ENCODE measurements at regions not wholly inside any gene's neighbourhood (a gene's known extent, or its start where the extent isn't known, plus 50 kb on each side); places are given as distances from the start of the nearest gene placed in this dataset.

GRCh38 chr5:41670854-41671479 is 160.6 kb upstream of the PLCXD3 start:
- DNase-seq, result no peak

GRCh38 chr5:41670216-41670615 is 159.8 kb upstream of the PLCXD3 start:
- no peak for DNase-seq

DNA sequence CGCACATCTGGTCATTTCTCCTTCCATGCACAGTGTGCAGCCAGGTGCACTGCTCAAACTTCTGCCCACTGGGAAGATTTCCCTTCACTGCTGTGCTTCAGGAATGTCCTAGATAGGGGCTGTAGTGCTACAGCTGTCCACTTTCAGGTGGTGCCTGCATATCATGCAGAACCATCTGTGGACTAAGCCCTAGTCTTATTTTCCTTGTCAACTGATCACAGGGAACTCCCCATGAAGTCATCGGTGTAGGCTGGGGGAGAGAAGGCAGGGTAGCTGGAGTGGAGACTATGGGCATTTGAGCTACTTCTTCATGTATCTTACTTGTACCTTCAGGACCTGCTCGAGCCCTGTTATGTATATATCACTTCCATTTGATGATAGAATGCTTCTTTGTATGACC is 150.9 kb upstream of the PLCXD3 start:
- no peak for DNase-seq

- DNase-seq, result peak; percentile 38
Measured at GRCh38 chr5:41656597-41656996, 146.2 kb upstream of the PLCXD3 start.

GRCh38 chr5:41650131-41650530 is 139.7 kb upstream of the PLCXD3 start:
- DNase-seq, result no peak

DNA sequence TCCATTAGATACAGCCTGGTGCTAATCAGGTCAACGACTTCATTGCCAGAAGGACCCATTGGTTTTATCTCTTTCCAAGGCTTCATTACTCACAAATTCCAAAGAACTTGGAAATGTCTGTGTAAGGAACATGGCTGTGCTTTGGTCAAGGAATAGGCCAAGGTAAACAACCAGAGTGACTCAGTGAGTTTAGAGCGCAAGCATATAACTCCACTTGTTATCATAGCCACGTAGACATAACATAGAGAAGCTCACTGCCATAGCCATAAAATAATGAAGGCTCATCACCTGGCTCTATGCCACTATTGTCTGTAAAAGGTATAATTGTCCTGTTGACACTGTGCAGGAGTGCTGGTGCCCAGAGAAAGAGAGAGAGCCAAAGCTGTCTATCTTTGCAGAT is 139.3 kb upstream of the PLCXD3 start:
- peak; percentile 14 for DNase-seq

- peak; percentile 7 for DNase-seq
Measured at GRCh38 chr5:41648996-41649395, 138.6 kb upstream of the PLCXD3 start.

DNA sequence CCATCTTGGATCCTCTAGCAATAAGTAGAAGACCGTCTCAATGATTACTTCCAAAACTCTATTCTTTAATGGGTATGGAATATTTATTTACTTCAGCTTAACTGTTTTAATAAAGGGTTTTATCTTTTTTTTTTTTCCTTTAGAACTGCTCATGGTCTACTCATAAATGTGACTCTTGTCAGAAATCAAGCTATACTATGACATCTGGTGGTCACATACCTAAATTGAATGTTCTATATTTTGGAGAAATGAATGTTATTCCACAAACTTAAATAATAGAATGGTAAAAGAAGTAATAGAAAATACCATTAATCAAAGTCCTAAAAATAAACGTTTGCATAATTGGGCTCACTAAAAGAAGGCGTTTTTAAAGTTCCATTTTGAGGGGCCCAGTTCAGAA is 131.2 kb upstream of the PLCXD3 start:
- DNase-seq, result peak; percentile 36

- DNase-seq, result peak; percentile 77
Measured at GRCh38 chr5:41638685-41639084, 128.3 kb upstream of the PLCXD3 start.

DNA sequence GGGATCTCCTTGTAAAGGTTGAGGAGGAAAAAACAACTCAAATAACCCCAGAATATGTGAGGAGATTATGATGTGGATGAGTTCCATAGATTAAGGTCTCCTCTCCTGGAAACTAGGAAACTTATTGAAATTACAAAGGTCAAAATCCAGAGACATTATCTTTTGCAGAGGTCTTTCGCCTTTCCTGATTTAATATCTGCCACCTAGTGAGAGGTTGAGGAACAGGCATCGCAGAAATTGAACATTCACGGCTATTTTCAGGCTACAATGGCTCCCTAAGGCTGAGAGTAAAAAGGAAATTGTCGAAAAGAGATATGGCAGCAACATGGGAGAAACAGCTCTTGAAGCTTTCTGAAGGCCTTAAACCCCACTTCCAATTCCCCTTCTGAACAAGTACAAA is 127.5 kb upstream of the PLCXD3 start:
- DNase-seq, result peak; percentile 16

GRCh38 chr5:41637424-41637823 is 127.0 kb upstream of the PLCXD3 start:
- DNase-seq, result no peak

DNA sequence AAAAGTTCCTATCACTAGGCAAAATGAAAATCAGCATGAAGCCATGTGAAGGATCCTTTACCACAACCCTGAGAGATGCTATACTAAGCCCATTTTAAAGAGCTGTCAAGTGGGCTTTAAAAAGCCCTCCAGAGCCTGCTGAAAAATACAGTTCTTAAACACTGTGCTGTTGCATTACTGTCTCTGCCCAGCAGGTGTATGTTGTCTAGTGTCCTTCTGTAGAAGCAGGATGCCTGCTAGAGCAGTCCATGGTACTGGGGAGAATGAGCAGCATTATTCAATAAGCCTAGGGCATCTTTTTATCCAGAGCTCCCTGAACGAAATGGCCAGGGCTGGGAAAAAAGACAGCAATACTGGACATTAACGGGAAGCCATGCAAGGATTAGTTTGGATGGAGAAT is 126.2 kb upstream of the PLCXD3 start:
- peak; percentile 54 for DNase-seq

DNA sequence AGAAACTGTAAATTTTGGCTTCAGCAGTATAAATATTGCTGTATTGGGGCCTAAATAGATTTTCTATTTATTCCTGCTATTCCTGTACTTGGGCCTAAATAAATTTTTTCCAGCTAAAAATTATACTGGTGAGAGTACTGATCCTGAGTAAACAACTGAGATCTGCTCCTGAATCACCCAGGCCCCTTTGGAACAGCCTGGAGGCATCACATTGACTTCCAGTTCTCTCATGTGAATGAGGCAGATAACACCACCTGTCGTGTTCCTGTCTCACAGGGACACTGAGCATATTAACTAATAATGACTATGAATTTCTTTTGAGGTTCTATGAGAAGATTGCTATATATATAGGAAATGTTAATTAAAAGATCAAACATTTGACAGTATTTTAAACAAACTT is 119.5 kb upstream of the PLCXD3 start:
- DNase-seq, result peak; percentile 16

DNA sequence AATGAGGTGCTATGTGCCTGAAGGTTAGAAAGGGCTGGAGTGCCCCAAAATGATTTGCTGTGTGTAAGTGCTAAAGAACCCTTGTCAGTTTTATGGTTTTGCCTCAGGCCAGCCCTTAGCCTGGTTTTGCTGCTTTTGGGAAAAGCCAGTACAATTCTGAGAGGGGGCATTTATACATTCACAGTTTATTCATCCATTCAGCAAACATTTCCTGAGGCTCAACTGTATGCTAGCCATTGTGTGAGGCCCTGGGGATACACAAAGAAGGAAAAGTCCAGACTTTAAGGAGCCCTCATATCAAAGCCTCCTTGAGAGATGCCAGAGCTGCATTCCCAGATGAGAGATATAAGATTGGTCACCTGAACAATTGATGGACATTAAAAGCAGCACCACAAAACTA is 115.2 kb upstream of the PLCXD3 start:
- no peak for DNase-seq

GRCh38 chr5:41621420-41621819 is 111.0 kb upstream of the PLCXD3 start:
- no peak for DNase-seq

- no peak for DNase-seq
Measured at GRCh38 chr5:41617843-41618515, 107.6 kb upstream of the PLCXD3 start.

DNA sequence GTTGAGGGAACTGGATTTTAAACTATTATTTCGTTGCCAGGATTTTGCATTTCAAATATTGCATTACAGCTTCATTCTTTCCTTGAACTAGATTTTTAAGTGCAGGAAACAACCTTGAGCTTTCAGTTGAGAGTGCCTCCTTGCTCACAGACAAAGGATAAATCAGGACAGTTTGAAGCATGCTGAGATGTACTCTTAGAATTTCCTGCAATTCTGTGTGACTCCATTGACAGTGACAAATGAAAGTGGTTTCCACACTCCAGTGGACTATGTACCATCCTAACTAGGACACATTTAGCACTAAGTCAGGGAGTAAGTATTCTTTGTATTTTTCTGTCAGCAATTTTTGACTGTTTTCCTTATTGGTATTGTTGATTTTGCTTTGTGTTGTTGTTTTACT is 100.0 kb upstream of the PLCXD3 start:
- no peak for DNase-seq

DNA sequence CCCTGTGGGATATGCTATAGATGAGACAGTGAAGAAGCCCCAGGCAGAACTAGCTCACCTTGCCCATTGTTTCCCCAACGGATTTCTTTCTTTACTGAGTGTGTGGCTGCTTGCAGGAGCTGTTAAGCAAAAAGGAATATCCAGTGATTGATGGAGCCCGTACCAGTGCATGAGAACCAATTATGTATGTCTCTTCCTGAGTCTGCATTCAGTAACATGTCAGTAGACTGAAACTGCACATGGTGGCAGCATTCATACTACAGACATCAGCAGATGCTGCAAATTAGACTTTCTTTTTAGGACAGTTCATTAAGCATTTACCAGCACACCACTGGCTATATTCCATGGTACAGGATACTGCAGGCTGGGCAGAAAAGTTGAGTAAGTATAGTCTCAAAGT is 90.3 kb upstream of the PLCXD3 start:
- DNase-seq, result no peak

- no peak for DNase-seq
Measured at GRCh38 chr5:41598011-41598410, 87.6 kb upstream of the PLCXD3 start.

DNA sequence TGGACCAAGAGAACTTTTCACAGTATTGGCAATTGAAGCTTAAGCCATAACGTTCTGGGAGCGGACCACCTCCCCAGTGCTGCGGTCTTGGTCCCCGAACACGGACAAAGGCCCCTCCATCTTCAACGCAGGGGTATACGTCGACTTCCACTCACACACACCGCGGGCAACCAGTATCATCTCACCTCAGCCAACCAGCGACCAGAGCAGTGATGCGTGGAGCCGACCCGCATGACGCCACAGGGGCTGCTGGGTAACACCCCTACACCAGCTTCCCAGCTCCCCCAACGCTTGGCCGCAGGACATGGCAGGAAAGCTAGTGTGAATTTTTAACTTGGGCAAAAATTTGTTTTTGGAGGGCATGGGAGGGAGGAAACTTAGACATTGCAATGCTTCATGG is 77.3 kb upstream of the PLCXD3 start:
- no peak for DNase-seq

DNA sequence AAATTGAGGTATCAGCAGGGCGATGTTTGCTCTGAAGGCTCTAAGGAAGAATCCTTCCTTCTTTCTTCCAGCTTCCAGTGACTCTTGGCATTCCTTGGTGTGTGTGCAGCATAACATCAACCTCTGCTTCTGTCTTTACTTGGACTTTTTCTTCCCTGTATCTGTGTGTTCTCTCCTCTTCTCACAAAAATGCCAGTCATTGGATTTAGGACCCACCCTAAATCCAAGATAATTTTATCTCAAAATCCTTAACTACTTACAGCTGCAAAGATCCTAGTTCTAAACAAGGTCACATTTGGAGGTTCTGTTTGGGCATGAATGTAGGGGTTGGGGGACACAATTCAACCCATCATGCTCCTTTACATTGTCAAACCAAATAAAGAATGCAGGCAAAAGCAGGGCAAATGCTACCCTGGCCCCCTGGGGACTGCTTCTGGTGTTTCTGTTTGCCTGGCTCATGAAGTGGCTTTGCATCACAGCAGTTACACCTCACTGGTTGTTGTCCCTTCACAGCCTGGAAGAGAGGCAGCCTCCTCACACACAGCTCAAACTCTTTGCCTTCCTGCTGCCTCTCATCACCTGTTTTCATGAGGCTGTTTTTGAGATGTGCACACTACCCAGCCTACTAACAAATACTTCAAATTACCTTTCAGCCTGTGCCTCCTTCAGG is 64.8 kb upstream of the PLCXD3 start:
- no peak for DNase-seq

GRCh38 chr5:41574391-41574790 is 64.0 kb upstream of the PLCXD3 start:
- no peak for DNase-seq
